Ovary (tissue), 7 donors: ENCODE measurements at regions not wholly inside any gene's neighbourhood (a gene's known extent, or its start where the extent isn't known, plus 50 kb on each side); places are given as distances from the start of the nearest gene placed in this dataset.

ENCODE experiments used
- DNase-seq, 5 donors: peaks; one replicate each; pipeline ENCODE4 v3.0.0-alpha.2; 2019 to 2020
- H3K27ac ChIP-seq, 2 donors: fragments of 200-600 bp; one replicate each; pipeline versions ENCODE4 v1.5.1 to v1.8.0; 2019 to 2022
- H3K27me3 ChIP-seq: fragments of 200-600 bp; one replicate; pipeline ENCODE4 v1.8.0; 2022
- H3K36me3 ChIP-seq: fragments of 200-600 bp; sonication (generic); one replicate; pipeline ENCODE4 v1.5.1; 2019
- H3K4me1 ChIP-seq: one replicate; pipeline ENCODE4 v1.8.1; 2013; ENCODE audit warnings: mild to moderate bottlenecking, moderate library complexity; ENCODE audit not compliant: insufficient read depth
- H3K4me3 ChIP-seq: fragments of 200-600 bp; sonication (generic); one replicate; pipeline ENCODE4 v1.5.1; 2017
- H3K9me3 ChIP-seq, 2 donors: fragments of 200-600 bp in 1 of 2; sonication (generic) in 1 of 2; one replicate each; pipeline versions ENCODE4 v1.5.1 to v1.8.1; 2013 to 2019; ENCODE audit warnings: mild to moderate bottlenecking in 1 of 2, moderate library complexity in 1 of 2
- CTCF ChIP-seq, 3 donors: fragments of 450-650 bp in 2 of 3; fragments of 200-600 bp in 1 of 3; IDR thresholded peaks; one replicate each; pipeline versions ENCODE4 v1.5.1 to v1.8.0; 2016 to 2022; ENCODE audit warnings: antibody characterized with exemption in 3 of 3, mild to moderate bottlenecking in 1 of 3
- EP300 ChIP-seq: sonication (generic); formaldehyde crosslinking; IDR thresholded peaks from one replicate; pipeline ENCODE4 v1.6.1; 2017; ENCODE audit warnings: antibody characterized with exemption
- POLR2A ChIP-seq: fragments of 450-650 bp; IDR thresholded peaks from one replicate; pipeline ENCODE4 v1.6.1; 2017; ENCODE audit warnings: antibody characterized with exemption, mild to moderate bottlenecking, moderate library complexity
- WGBS, 3 donors: extraction: QIAGEN DNeasy Blood & Tissue Kit in 1 of 3; methylation state at CpG; one replicate each; pipeline versions ENCODE4 v1.1.5 to v1.1.7; 2013 to 2017; 5-methylcytosine and 5-hydroxymethylcytosine counted together
- intact Hi-C, 4 donors: fragments of 100-400 bp; cut with DNase I; formaldehyde crosslinking; loops; one replicate each; pipeline versions ENCODE4 v1.11.0 to v1.15.1; 2022 to 2023
- donor health status: DM: no; HTN: no; CAD: no; lungs with moderate emphysema.
- donor health status: DM: no; HTN: no; CAD: no.
- donor health status: Bipolar disorder and iron deficiency.
- donor health status: DM: no; HTN: no; CAD: no.
- donor health status: DM: yes; HTN: yes; CAD: no.

GRCh38 chr15:38748710-38749109 is 184.1 kb upstream of the RASGRP1 start:
- DNase-seq = no peak
- TF ChIP-seq CTCF (IDR thresholded peaks at IDR 0.05) (no peak), POLR2A (no peak), EP300 (no peak)
- Histone ChIP-seq H3K27ac (no peak overlapping the region), H3K4me3 (no peak overlapping the region), H3K27me3 (no peaks in the 10 kb centered on the region), H3K9me3 (no peaks in the 10 kb centered on the region), H3K4me1 (no peaks in the 10 kb centered on the region), H3K36me3 (no peaks in the 10 kb centered on the region)
- intact Hi-C loops = no loop called here
- WGBS, 3 donors = 89 to 99% (median 96%) methylated on average over 2 of the region's 2 CpGs

GRCh38 chr15:38750786-38751185 is 186.2 kb upstream of the RASGRP1 start:
- Histone ChIP-seq H3K27ac (no peak overlapping the region), H3K4me1 (no peaks in the 10 kb centered on the region), H3K9me3 (no peaks in the 10 kb centered on the region), H3K27me3 (no peaks in the 10 kb centered on the region), H3K4me3 (no peak overlapping the region), H3K36me3 (no peaks in the 10 kb centered on the region)
- DNase-seq = no peak
- TF ChIP-seq POLR2A (no peak), CTCF (IDR thresholded peaks at IDR 0.05) (no peak), EP300 (no peak)
- intact Hi-C loops = no loop called here
- 78 to 87% (median 80%) methylated on average over 5 of the region's 5 CpGs for WGBS, 3 donors

GRCh38 chr15:38755718-38756117 is 191.1 kb upstream of the RASGRP1 start:
- Histone ChIP-seq H3K27me3 (no peaks in the 10 kb centered on the region), H3K27ac (no peak overlapping the region), H3K4me1 (no peaks in the 10 kb centered on the region), H3K9me3 (no peaks in the 10 kb centered on the region), H3K4me3 (no peak overlapping the region), H3K36me3 (no peaks in the 10 kb centered on the region)
- WGBS, 3 donors = 94 to 99% (median 96%) methylated on average over 2 of the region's 2 CpGs
- TF ChIP-seq EP300 (no peak), CTCF (IDR thresholded peaks at IDR 0.05) (no peak), POLR2A (no peak)
- DNase-seq = no peak
- intact Hi-C loops = no loop called here

GRCh38 chr15:38756441-38756840 is 191.8 kb upstream of the RASGRP1 start:
- TF ChIP-seq CTCF (IDR thresholded peaks at IDR 0.05) (no peak), POLR2A (no peak), EP300 (no peak)
- intact Hi-C loops = no loop called here
- WGBS, 3 donors = 86 to 92% (median 88%) methylated on average over 5 of the region's 5 CpGs
- no peaks in the 10 kb centered on the region for H3K27me3 ChIP-seq
- no peaks in the 10 kb centered on the region for H3K4me1 ChIP-seq
- H3K4me3 ChIP-seq = no peak overlapping the region
- H3K9me3 ChIP-seq = no peaks in the 10 kb centered on the region
- H3K27ac ChIP-seq = no peak overlapping the region
- no peak for DNase-seq
- no peaks in the 10 kb centered on the region for H3K36me3 ChIP-seq

GRCh38 chr15:38758043-38758442 is 193.4 kb upstream of the RASGRP1 start:
- no peak for DNase-seq
- no peak overlapping the region for H3K4me3 ChIP-seq
- no peak overlapping the region for H3K27ac ChIP-seq
- WGBS, 3 donors = 95 to 100% (median 96%) methylated on average over 1 of the region's 1 CpG
- intact Hi-C loops = no loop called here
- H3K36me3 ChIP-seq = no peaks in the 10 kb centered on the region
- TF ChIP-seq EP300 (no peak), POLR2A (no peak), CTCF (IDR thresholded peaks at IDR 0.05) (no peak)
- no peaks in the 10 kb centered on the region for H3K27me3 ChIP-seq
- no peaks in the 10 kb centered on the region for H3K9me3 ChIP-seq
- no peaks in the 10 kb centered on the region for H3K4me1 ChIP-seq
